Suprapubic skin (tissue), 4 donors: ENCODE measurements at regions not wholly inside any gene's neighbourhood (a gene's known extent, or its start where the extent isn't known, plus 50 kb on each side); places are given as distances from the start of the nearest gene placed in this dataset.

ENCODE experiments used
- CTCF ChIP-seq, 2 donors: fragments of 200-600 bp in 1 of 2; fragments of 450-650 bp in 1 of 2; sonication (generic) in 1 of 2; IDR thresholded peaks; one replicate each; pipeline ENCODE4 v1.5.1; 2016 to 2019; ENCODE audit warnings: antibody characterized with exemption in 2 of 2, mild to moderate bottlenecking in 1 of 2, moderate library complexity in 1 of 2
- EP300 ChIP-seq: sonication (generic); formaldehyde crosslinking; IDR thresholded peaks from one replicate; pipeline ENCODE4 v1.6.1; 2017; ENCODE audit warnings: antibody characterized with exemption
- POLR2AphosphoS5 ChIP-seq, 3 donors: sonication (generic); formaldehyde crosslinking; IDR thresholded peaks; one replicate each; pipeline ENCODE4 v1.6.1; 2017; ENCODE audit warnings: antibody characterized with exemption in 3 of 3

GRCh38 chr5:167850911-167851310 is 440.5 kb upstream of the WWC1 start:
- TF ChIP-seq CTCF (IDR thresholded peaks at IDR 0.05) (no peak), POLR2AphosphoS5 (IDR thresholded peaks at IDR 0.05) (no peak), EP300 (no peak)
